Esophagus squamous epithelium (tissue), 4 donors: ENCODE measurements at regions not wholly inside any gene's neighbourhood (a gene's known extent, or its start where the extent isn't known, plus 50 kb on each side); places are given as distances from the start of the nearest gene placed in this dataset.

Experiments used
- POLR2A ChIP-seq, 4 donors: fragments of 450-650 bp; IDR thresholded peaks; one replicate each; pipeline ENCODE4 v1.6.1; 2017; ENCODE audit warnings: antibody characterized with exemption in 4 of 4, mild to moderate bottlenecking in 4 of 4, moderate library complexity in 3 of 4
- TF ChIP-seq, protein P1 (sequence below), 6 experiments: fragments of 450-650 bp in 4 of 6; fragments of 200-600 bp in 2 of 6; sonication (generic) in 2 of 6; IDR thresholded peaks; one replicate each; pipeline ENCODE4 v1.5.1; 2016 to 2019; ENCODE audit warnings: antibody characterized with exemption in 6 of 6, mild to moderate bottlenecking in 4 of 6, moderate library complexity in 4 of 6

GRCh38 chr1:228853637-228854036 is 118.4 kb downstream of the RHOU start:
- TF ChIP-seq, protein P1, sequence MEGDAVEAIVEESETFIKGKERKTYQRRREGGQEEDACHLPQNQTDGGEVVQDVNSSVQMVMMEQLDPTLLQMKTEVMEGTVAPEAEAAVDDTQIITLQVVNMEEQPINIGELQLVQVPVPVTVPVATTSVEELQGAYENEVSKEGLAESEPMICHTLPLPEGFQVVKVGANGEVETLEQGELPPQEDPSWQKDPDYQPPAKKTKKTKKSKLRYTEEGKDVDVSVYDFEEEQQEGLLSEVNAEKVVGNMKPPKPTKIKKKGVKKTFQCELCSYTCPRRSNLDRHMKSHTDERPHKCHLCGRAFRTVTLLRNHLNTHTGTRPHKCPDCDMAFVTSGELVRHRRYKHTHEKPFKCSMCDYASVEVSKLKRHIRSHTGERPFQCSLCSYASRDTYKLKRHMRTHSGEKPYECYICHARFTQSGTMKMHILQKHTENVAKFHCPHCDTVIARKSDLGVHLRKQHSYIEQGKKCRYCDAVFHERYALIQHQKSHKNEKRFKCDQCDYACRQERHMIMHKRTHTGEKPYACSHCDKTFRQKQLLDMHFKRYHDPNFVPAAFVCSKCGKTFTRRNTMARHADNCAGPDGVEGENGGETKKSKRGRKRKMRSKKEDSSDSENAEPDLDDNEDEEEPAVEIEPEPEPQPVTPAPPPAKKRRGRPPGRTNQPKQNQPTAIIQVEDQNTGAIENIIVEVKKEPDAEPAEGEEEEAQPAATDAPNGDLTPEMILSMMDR (IDR thresholded peaks at IDR 0.05) = no peak
- no peak for TF ChIP-seq POLR2A (IDR thresholded peaks at IDR 0.05)
